K562 (cell line): ENCODE measurements at regions not wholly inside any gene's neighbourhood (a gene's known extent, or its start where the extent isn't known, plus 50 kb on each side); places are given as distances from the start of the nearest gene placed in this dataset.

ENCODE experiments used
- ATAC-seq: fragments of 200-7000 bp; cut with Tn5 transposase; 3 replicates; pipeline ENCODE4 v1.9.1; 2020; ENCODE audit warnings: moderate library complexity
- BruUV-seq: library from RNA; stranded (reverse); fragments of 400-500 nt; replicated peaks from 2 replicates; lab custom pipeline; 2021; lab: Mats Ljungman, UMichigan
- CTCF ChIA-PET: fragments of 300-600 bp; formaldehyde crosslinking; extraction: SDS; loops from one replicate; lab custom pipeline; 2021; ENCODE audit warnings: low intra/inter-chr PET ratio; lab: Yijun Ruan, JAX
- POLR2A ChIA-PET: fragments of 300-600, 350-650 bp; sonication (Branson Sonifier 250); formaldehyde crosslinking; extraction: SDS; loops from one replicate; lab custom pipeline; 2021; ENCODE audit warnings: antibody characterized with exemption, inconsistent platforms; lab: Yijun Ruan, JAX
- DNase-seq, 4 experiments: peaks; one replicate each; pipeline versions ENCODE4 v3.0.0 to v3.0.0-alpha.2; 2011 to 2018; ENCODE audit warnings: low spot score in 3 of 4, mixed read lengths in 3 of 4; ENCODE audit errors: extremely low read depth in 1 of 4
- FAIRE-seq: peaks from 2 replicates; lab custom pipeline; 2011; peaks lifted over from hg19 to GRCh38; lab: Jason Lieb, UNC
- H2AFZ ChIP-seq: 2 replicates; pipeline ENCODE4 v1.6.0; 2011; ENCODE audit warnings: low read depth, low read length, control low read depth, inconsistent platforms
- H3K27ac ChIP-seq: fragments of 200-600 bp; 3 replicates; pipeline ENCODE4 v1.8.0; 2011; ENCODE audit warnings: low read depth, mild to moderate bottlenecking, control low read depth, inconsistent platforms, low read length, moderate library complexity, mixed read lengths; ENCODE audit errors: extremely low read depth
- H3K27me3 ChIP-seq, 2 experiments: fragments of 300-600 bp in 1 of 2; 2 replicates in 1 of 2; 3 replicates in 1 of 2; pipeline versions ENCODE4 v1.6.0 to v1.8.0; 2011; ENCODE audit warnings: inconsistent platforms in 2 of 2, low read length in 2 of 2, mild to moderate bottlenecking in 1 of 2, mixed read lengths in 1 of 2, moderate library complexity in 1 of 2; ENCODE audit not compliant: control insufficient read depth in 2 of 2, insufficient read depth in 2 of 2
- H3K36me3 ChIP-seq: fragments of 300-600 bp; 3 replicates; pipeline ENCODE4 v1.8.0; 2011; ENCODE audit warnings: mild to moderate bottlenecking, low read length, inconsistent platforms; ENCODE audit not compliant: control insufficient read depth, insufficient read depth
- H3K4me1 ChIP-seq, 2 experiments: fragments of 200-600 bp in 1 of 2; replicated peaks in 1 of 2; 2 replicates in 1 of 2; 3 replicates in 1 of 2; pipeline versions ENCODE4 v1.5.1 to v1.8.0; 2011; ENCODE audit warnings: inconsistent platforms in 2 of 2, low read length in 2 of 2, mild to moderate bottlenecking in 1 of 2, mixed read lengths in 1 of 2, moderate library complexity in 1 of 2; ENCODE audit not compliant: control insufficient read depth in 2 of 2, insufficient read depth in 2 of 2
- H3K4me2 ChIP-seq: 2 replicates; pipeline ENCODE4 v1.6.1; 2011; ENCODE audit warnings: low read length, control low read depth, inconsistent platforms, mixed read lengths; ENCODE audit not compliant: insufficient read depth
- H3K4me3 ChIP-seq: fragments of 200-600 bp; sonication (generic), shearing (Covaris generic); 2 replicates; pipeline ENCODE4 v1.5.1; 2016; ENCODE audit warnings: control low read depth, inconsistent platforms
- H3K79me2 ChIP-seq: fragments of 200-600 bp; 3 replicates; pipeline ENCODE4 v1.8.0; 2011; ENCODE audit warnings: low read length, inconsistent platforms; ENCODE audit not compliant: control insufficient read depth, insufficient read depth
- H3K9ac ChIP-seq, 2 experiments: 2 replicates each; pipeline versions ENCODE4 v1.6.0 to v1.6.1; 2011; ENCODE audit warnings: low read depth in 2 of 2, low read length in 2 of 2, control low read depth in 1 of 2, inconsistent platforms in 1 of 2, mild to moderate bottlenecking in 1 of 2, mixed read lengths in 1 of 2; ENCODE audit not compliant: insufficient read depth in 1 of 2
- H3K9me1 ChIP-seq: one replicate; pipeline ENCODE4 v1.6.0; 2011; ENCODE audit warnings: inconsistent platforms, mild to moderate bottlenecking, low read length, moderate library complexity; ENCODE audit not compliant: control insufficient read depth, insufficient read depth
- H3K9me3 ChIP-seq: replicated peaks from 2 replicates; pipeline ENCODE4 v1.5.1; 2011; ENCODE audit warnings: low read depth, low read length, inconsistent platforms; ENCODE audit not compliant: control insufficient read depth, insufficient read depth
- H4K20me1 ChIP-seq: replicated peaks from 2 replicates; pipeline ENCODE4 v1.6.1; 2011; ENCODE audit warnings: low read length, inconsistent platforms, mixed read lengths; ENCODE audit not compliant: control insufficient read depth, insufficient read depth
- CHD7 ChIP-seq: fragments of 200-600 bp; sonication (generic); IDR thresholded peaks from one replicate; pipeline ENCODE4 v1.6.1; 2012; ENCODE audit warnings: mild to moderate bottlenecking, low read depth, low read length, inconsistent platforms
- ELF2 ChIP-seq: fragments of 250-450 bp; sonication (Bioruptor Pico); IDR thresholded peaks from 2 replicates; pipeline ENCODE4 v1.5.0; 2021; ENCODE audit warnings: mild to moderate bottlenecking
- GTF2F1 ChIP-seq: IDR thresholded peaks from 2 replicates; pipeline ENCODE4 v1.6.1; 2011; ENCODE audit warnings: low read depth, low read length, improper control_type of control experiment
- KDM2B ChIP-seq: fragments of 250-450 bp; sonication (Bioruptor Pico); IDR thresholded peaks from 2 replicates; pipeline ENCODE4 v1.8.0; 2021; ENCODE audit warnings: mild to moderate bottlenecking, moderate library complexity
- KLF13 ChIP-seq: fragments of 450-650 bp; IDR thresholded peaks from 2 replicates; pipeline ENCODE4 v1.6.1; 2016; ENCODE audit warnings: missing genetic modification characterization, low read depth, mild to moderate bottlenecking, missing compliant biosample characterization, moderate library complexity, borderline replicate concordance
- TCF7L2 ChIP-seq: fragments of 150-350 bp; IDR thresholded peaks from 2 replicates; pipeline ENCODE4 v1.6.1; 2016; ENCODE audit warnings: low read depth, mild to moderate bottlenecking, low read length, moderate library complexity
- TRIM25 ChIP-seq: fragments of 450-650 bp; IDR thresholded peaks from 2 replicates; pipeline ENCODE4 v1.7.0; 2016; ENCODE audit warnings: borderline replicate concordance
- ZNF57 ChIP-seq: fragments of 450-650 bp; formaldehyde crosslinking; IDR thresholded peaks from 2 replicates; pipeline ENCODE4 v1.4.0; 2020; ENCODE audit warnings: mild to moderate bottlenecking, moderate library complexity
- WGBS: fragments of 100-300 bp; shearing (Covaris generic); methylation state at CpG from one replicate; pipeline ENCODE4 v1.1.6; 2016; ENCODE audit warnings: low coverage, mixed read lengths; ENCODE audit not compliant: insufficient coverage; ENCODE audit errors: missing lambda C conversion rate; 5-methylcytosine and 5-hydroxymethylcytosine counted together
- in situ Hi-C: fragments of 300-500 bp; cut with MboI; formaldehyde crosslinking; loops from 4 replicates; pipeline ENCODE4 v1.15.0; 2018; ENCODE audit warnings: inconsistent platforms, mixed read lengths
- intact Hi-C: fragments of 100-400 bp; cut with micrococcal nuclease; formaldehyde crosslinking; loops from 2 replicates; pipeline ENCODE4 v1.14.2; 2022

GRCh38 chr18:39454866-39455265 lies 1889.3 kb upstream of the CELF4 start (continued):
- TF ChIP-seq TRIM25 (no peak), ZNF57 (CRISPR knock-in tag) (no peak)

- Histone ChIP-seq H3K4me2 (no peak overlapping the region), H3K4me3 (no peak overlapping the region), H3K9me1 (no peaks in the 10 kb centered on the region), H2AFZ (no peak overlapping the region), H3K36me3 (no peaks in the 10 kb centered on the region), H3K4me1 (no peaks in the 10 kb centered on the region), H3K27me3 (no peaks in the 10 kb centered on the region), H3K9me3 (no peaks in the 10 kb centered on the region), H4K20me1 (no peaks in the 10 kb centered on the region), H3K9ac (no peak overlapping the region), H3K27ac (no peak overlapping the region), H3K79me2 (no peaks in the 10 kb centered on the region)
- CTCF ChIA-PET, result no interaction called here
- in situ Hi-C loops, result no loop called here
- intact Hi-C loops, result no loop called here
- no TSS peak for BruUV-seq
- DNase-seq, result no peak
- 0% methylated on average over 2 of the region's 2 CpGs for WGBS
- ATAC-seq, result no peak
- FAIRE-seq, result no peak
- POLR2A ChIA-PET, result no interaction called here
- TF ChIP-seq CHD7, result no peak
- no peak for TF ChIP-seq TCF7L2
- TF ChIP-seq ELF2 (CRISPR knock-in tag), result no peak
- no peak for TF ChIP-seq GTF2F1
- no peak for TF ChIP-seq KDM2B (CRISPR knock-in tag)
- TF ChIP-seq KLF13 (tag), result no peak
Observed at GRCh38 chr18:39453882-39454281, 1888.3 kb upstream of the CELF4 start.
